IMR-90 (cell line): ENCODE measurements at regions not wholly inside any gene's neighbourhood (a gene's known extent, or its start where the extent isn't known, plus 50 kb on each side); places are given as distances from the start of the nearest gene placed in this dataset.

ENCODE experiments used
- ATAC-seq: fragments of 200-7000 bp; cut with Tn5 transposase; 2 replicates; pipeline ENCODE4 v1.9.1; 2020; ENCODE audit warnings: low read depth, mild to moderate bottlenecking, moderate library complexity
- BruUV-seq: library from RNA; stranded (reverse); fragments of 400-500 nt; replicated peaks from 2 replicates; lab custom pipeline; 2021; lab: Mats Ljungman, UMichigan
- CTCF ChIA-PET: fragments of 300-600 bp; formaldehyde crosslinking; extraction: SDS; loops from one replicate; lab custom pipeline; 2021; ENCODE audit warnings: antibody characterized with exemption; lab: Yijun Ruan, JAX
- POLR2A ChIA-PET: fragments of 300-600 bp; sonication (Branson Sonifier 250); formaldehyde crosslinking; loops from one replicate; lab custom pipeline; 2022; ENCODE audit warnings: antibody characterized with exemption; ENCODE audit not compliant: unreplicated experiment; lab: Charles Lee
- DNase-seq: peaks from one replicate; pipeline ENCODE4 v3.0.0; 2013
- H2AFZ ChIP-seq: replicated peaks from 2 replicates; pipeline ENCODE3; 2013; ENCODE audit warnings: low read length, mild to moderate bottlenecking; ENCODE audit not compliant: poor library complexity
- H2AK5ac ChIP-seq: 2 replicates; pipeline ENCODE4 v1.6.1; 2013; ENCODE audit warnings: low read depth, low read length, inconsistent platforms
- H2AK9ac ChIP-seq: replicated peaks from 2 replicates; pipeline ENCODE3; 2013; ENCODE audit warnings: mild to moderate bottlenecking, low read depth, low read length, moderate library complexity; ENCODE audit not compliant: poor library complexity
- H2BK120ac ChIP-seq: 2 replicates; pipeline ENCODE4 v1.6.1; 2013; ENCODE audit warnings: low read depth, low read length, inconsistent platforms
- H2BK15ac ChIP-seq: 3 replicates; pipeline ENCODE4 v1.6.1; 2013; ENCODE audit warnings: low read depth, low read length, inconsistent platforms
- H2BK20ac ChIP-seq: 2 replicates; pipeline ENCODE4 v1.6.1; 2013; ENCODE audit warnings: low read depth, mild to moderate bottlenecking, inconsistent platforms, low read length, moderate library complexity
- H2BK5ac ChIP-seq: 2 replicates; pipeline ENCODE4 v1.6.1; 2013; ENCODE audit warnings: mild to moderate bottlenecking, low read depth, low read length, inconsistent platforms; ENCODE audit not compliant: poor library complexity, severe bottlenecking
- H3K14ac ChIP-seq: replicated peaks from 2 replicates; pipeline ENCODE4 v1.6.1; 2013; ENCODE audit warnings: low read depth, low read length, inconsistent platforms
- H3K18ac ChIP-seq: 2 replicates; pipeline ENCODE4 v1.6.1; 2013; ENCODE audit warnings: low read depth, low read length, control low read depth
- H3K23ac ChIP-seq: 2 replicates; pipeline ENCODE4 v1.6.1; 2013; ENCODE audit warnings: low read depth, low read length, inconsistent platforms
- H3K27ac ChIP-seq: 2 replicates; pipeline ENCODE4 v1.5.1; 2013; ENCODE audit warnings: mild to moderate bottlenecking, control low read depth, low read length; ENCODE audit not compliant: insufficient read depth
- H3K27me3 ChIP-seq: 2 replicates; pipeline ENCODE4 v1.6.1; 2013; ENCODE audit warnings: low read length; ENCODE audit not compliant: control insufficient read depth, insufficient read depth
- H3K36me3 ChIP-seq: 2 replicates; pipeline ENCODE4 v1.6.1; 2013; ENCODE audit warnings: low read length, mixed read lengths; ENCODE audit not compliant: control insufficient read depth, insufficient read depth
- H3K4ac ChIP-seq: 2 replicates; pipeline ENCODE4 v1.6.1; 2013; ENCODE audit warnings: low read depth, low read length, inconsistent platforms
- H3K4me1 ChIP-seq: 2 replicates; pipeline ENCODE4 v1.6.1; 2013; ENCODE audit warnings: low read length, mixed read lengths; ENCODE audit not compliant: control insufficient read depth, insufficient read depth
- H3K4me2 ChIP-seq: 2 replicates; pipeline ENCODE4 v1.6.1; 2013; ENCODE audit warnings: low read depth, mild to moderate bottlenecking, control low read depth, low read length, moderate library complexity
- H3K4me3 ChIP-seq: 2 replicates; pipeline ENCODE4 v1.5.1; 2013; ENCODE audit warnings: low read depth, mild to moderate bottlenecking, control low read depth, low read length, moderate library complexity; ENCODE audit not compliant: insufficient read depth
- H3K56ac ChIP-seq: 2 replicates; pipeline ENCODE4 v1.6.1; 2013; ENCODE audit warnings: low read length, inconsistent platforms; ENCODE audit not compliant: insufficient read depth; ENCODE audit errors: extremely low read depth
- H3K79me1 ChIP-seq, 2 experiments: 2 replicates each; pipeline ENCODE4 v1.6.1; 2013; ENCODE audit warnings: low read length in 2 of 2, inconsistent platforms in 1 of 2, low read depth in 1 of 2
- H3K9ac ChIP-seq: 2 replicates; pipeline ENCODE4 v1.6.1; 2013; ENCODE audit warnings: low read depth, low read length, control low read depth
- H3K9me1 ChIP-seq: 2 replicates; pipeline ENCODE4 v1.6.1; 2013; ENCODE audit warnings: low read length, inconsistent platforms; ENCODE audit not compliant: insufficient read depth
- H3K9me3 ChIP-seq: 2 replicates; pipeline ENCODE4 v1.6.1; 2013; ENCODE audit warnings: low read length; ENCODE audit not compliant: control insufficient read depth, insufficient read depth
- H4K20me1 ChIP-seq: 2 replicates; pipeline ENCODE4 v1.6.1; 2013; ENCODE audit warnings: low read length, inconsistent platforms; ENCODE audit not compliant: insufficient read depth
- H4K5ac ChIP-seq: 2 replicates; pipeline ENCODE4 v1.6.1; 2013; ENCODE audit warnings: mild to moderate bottlenecking, low read depth, low read length, control low read depth
- H4K8ac ChIP-seq, 2 experiments: 2 replicates each; pipeline ENCODE4 v1.6.1; 2013; ENCODE audit warnings: low read depth in 2 of 2, low read length in 2 of 2, control low read depth in 1 of 2, inconsistent platforms in 1 of 2
- H4K91ac ChIP-seq: 2 replicates; pipeline ENCODE4 v1.6.1; 2013; ENCODE audit warnings: low read depth, low read length, inconsistent platforms; ENCODE audit not compliant: insufficient read depth
- CEBPB ChIP-seq: IDR thresholded peaks from 2 replicates; pipeline ENCODE4 v1.6.1; 2012; ENCODE audit warnings: low read depth, low read length, improper control_type of control experiment
- FOS ChIP-seq: fragments of 150-350 bp; IDR thresholded peaks from 2 replicates; pipeline ENCODE4 v1.6.1; 2016; ENCODE audit warnings: low read depth, low read length
- MAFK ChIP-seq: IDR thresholded peaks from 2 replicates; pipeline ENCODE4 v1.6.1; 2012; ENCODE audit warnings: low read depth, low read length, improper control_type of control experiment
- NFE2L2 ChIP-seq: fragments of 150-350 bp; IDR thresholded peaks from 2 replicates; pipeline ENCODE4 v1.6.1; 2016; ENCODE audit warnings: low read depth, mild to moderate bottlenecking, low read length
- RAD21 ChIP-seq: IDR thresholded peaks from 2 replicates; pipeline ENCODE4 v1.6.1; 2012; ENCODE audit warnings: low read length, improper control_type of control experiment
- WGBS, 2 experiments: methylation state at CpG; one replicate each; pipeline versions ENCODE4 v1.1.5 to v1.1.7; 2013; ENCODE audit warnings: missing lambda C conversion rate in 2 of 2; ENCODE audit not compliant: insufficient read length in 1 of 2; ENCODE audit errors: extremely low coverage in 2 of 2; 5-methylcytosine and 5-hydroxymethylcytosine counted together
- dilution Hi-C: fragments of 300-500 bp; cut with HindIII; formaldehyde crosslinking; loops from one replicate; pipeline ENCODE4 v1.14.3; 2018; ENCODE audit warnings: low sequenced_read_pairs; ENCODE audit not compliant: unreplicated experiment
- in situ Hi-C: fragments of 300-500 bp; cut with MboI; formaldehyde crosslinking; loops from 3 replicates; pipeline ENCODE4 v1.14.3; 2019; ENCODE audit warnings: low sequenced_read_pairs, inconsistent platforms, mixed read lengths
- intact Hi-C: fragments of 100-400 bp; cut with micrococcal nuclease; formaldehyde crosslinking; loops from 2 replicates; pipeline ENCODE4 v1.10.0; 2022
- TF ChIP-seq, protein P1 (sequence below): conservative IDR thresholded peaks from 2 replicates; pipeline ENCODE4 v1.5.1; 2012; ENCODE audit warnings: mild to moderate bottlenecking, low read depth, low read length, improper control_type of control experiment

DNA sequence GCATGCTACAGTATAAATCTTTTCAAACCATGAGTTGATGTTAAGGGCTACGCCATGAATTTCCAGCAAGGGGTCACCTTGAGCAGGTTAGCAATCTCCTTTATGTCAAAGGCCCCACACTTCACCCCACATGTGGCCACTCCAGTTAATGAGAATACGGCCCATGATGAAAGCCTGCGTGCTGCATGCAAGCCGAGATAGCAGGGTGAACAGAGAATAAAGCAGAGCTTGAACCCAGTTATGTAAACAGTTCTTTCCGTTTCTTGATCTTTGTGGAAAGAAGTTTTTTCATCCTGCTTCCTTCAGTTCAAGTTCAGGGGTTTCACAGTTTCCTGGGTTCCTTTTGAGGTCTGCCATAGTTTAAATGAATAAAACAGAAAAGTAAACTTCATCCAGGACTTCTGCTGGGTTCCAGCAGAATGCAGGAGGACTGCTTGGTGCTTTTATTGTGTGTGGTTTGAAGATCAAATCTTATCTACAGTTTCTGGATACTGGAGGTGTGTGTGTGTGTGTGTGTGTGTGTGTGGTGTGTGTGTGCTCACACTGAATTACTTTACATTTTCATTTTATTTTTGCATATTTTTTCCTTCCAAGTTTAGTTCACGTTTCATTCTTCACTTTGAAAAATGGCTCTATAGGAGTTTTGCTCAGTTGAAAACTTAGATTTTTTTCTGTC is 87.1 kb downstream of the HMHB1 start (continued):
- no peak for TF ChIP-seq MAFK

GRCh38 chr5:143908959-143909358 is 97.0 kb downstream of the HMHB1 start:
- no peak for ATAC-seq
- no peak overlapping the region for H2BK20ac ChIP-seq
- H4K5ac ChIP-seq = no peak overlapping the region
- no peak overlapping the region for H3K4ac ChIP-seq
- H2AFZ ChIP-seq = no peak overlapping the region
- H3K4me1 ChIP-seq = no peaks in the 10 kb centered on the region
- no peak overlapping the region for H3K14ac ChIP-seq
- no peak overlapping the region for H3K4me3 ChIP-seq
- no peaks in the 10 kb centered on the region for H3K79me1 ChIP-seq
- WGBS, 2 experiments = no CpG with 5 or more reads among the region's 1 CpG
- intact Hi-C loops = no loop called here
- ChIA-PET CTCF (no interaction called here), POLR2A (no interaction called here)
- no peaks in the 10 kb centered on the region for H3K9me3 ChIP-seq
- no peak overlapping the region for H3K4me2 ChIP-seq
- H3K27ac ChIP-seq = no peak overlapping the region
- no peaks in the 10 kb centered on the region for H3K36me3 ChIP-seq
- no peak overlapping the region for H3K18ac ChIP-seq
- DNase-seq = no peak
- H4K20me1 ChIP-seq = no peaks in the 10 kb centered on the region
- H2BK120ac ChIP-seq = no peak overlapping the region
- H2BK5ac ChIP-seq = no peak overlapping the region
- dilution Hi-C loops = no loop called here
- H3K27me3 ChIP-seq = no peaks in the 10 kb centered on the region
- H3K9me1 ChIP-seq = no peaks in the 10 kb centered on the region
- H3K9ac ChIP-seq = no peak overlapping the region
- no TSS peak for BruUV-seq
- no peak overlapping the region for H3K56ac ChIP-seq
- no peak overlapping the region for H4K91ac ChIP-seq
- H4K8ac ChIP-seq = no peak overlapping the region
- H3K23ac ChIP-seq = no peak overlapping the region
- TF ChIP-seq NFE2L2 = no peak
- no peak for TF ChIP-seq RAD21
- TF ChIP-seq FOS = no peak
- TF ChIP-seq MAFK = peak; percentile 80
- TF ChIP-seq, protein P1, sequence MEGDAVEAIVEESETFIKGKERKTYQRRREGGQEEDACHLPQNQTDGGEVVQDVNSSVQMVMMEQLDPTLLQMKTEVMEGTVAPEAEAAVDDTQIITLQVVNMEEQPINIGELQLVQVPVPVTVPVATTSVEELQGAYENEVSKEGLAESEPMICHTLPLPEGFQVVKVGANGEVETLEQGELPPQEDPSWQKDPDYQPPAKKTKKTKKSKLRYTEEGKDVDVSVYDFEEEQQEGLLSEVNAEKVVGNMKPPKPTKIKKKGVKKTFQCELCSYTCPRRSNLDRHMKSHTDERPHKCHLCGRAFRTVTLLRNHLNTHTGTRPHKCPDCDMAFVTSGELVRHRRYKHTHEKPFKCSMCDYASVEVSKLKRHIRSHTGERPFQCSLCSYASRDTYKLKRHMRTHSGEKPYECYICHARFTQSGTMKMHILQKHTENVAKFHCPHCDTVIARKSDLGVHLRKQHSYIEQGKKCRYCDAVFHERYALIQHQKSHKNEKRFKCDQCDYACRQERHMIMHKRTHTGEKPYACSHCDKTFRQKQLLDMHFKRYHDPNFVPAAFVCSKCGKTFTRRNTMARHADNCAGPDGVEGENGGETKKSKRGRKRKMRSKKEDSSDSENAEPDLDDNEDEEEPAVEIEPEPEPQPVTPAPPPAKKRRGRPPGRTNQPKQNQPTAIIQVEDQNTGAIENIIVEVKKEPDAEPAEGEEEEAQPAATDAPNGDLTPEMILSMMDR = no peak
- TF ChIP-seq CEBPB = no peak
- in situ Hi-C loops = no loop called here
- H2AK5ac ChIP-seq = no peak overlapping the region
- H2AK9ac ChIP-seq = no peak overlapping the region
- H2BK15ac ChIP-seq = no peak overlapping the region
